Left ventricle myocardium inferior (tissue), 1 donor: ENCODE measurements at regions not wholly inside any gene's neighbourhood (a gene's known extent, or its start where the extent isn't known, plus 50 kb on each side); places are given as distances from the start of the nearest gene placed in this dataset.

Experiments
- DNase-seq: peaks from one replicate; pipeline ENCODE4 v3.0.0-alpha.2; 2020
- H3K27ac ChIP-seq: fragments of 200-600 bp; replicated peaks from 2 replicates; pipeline ENCODE4 v1.8.0; 2021
- H3K27me3 ChIP-seq: fragments of 200-600 bp; 2 replicates; pipeline ENCODE4 v1.8.0; 2021; ENCODE audit warnings: low read depth
- H3K36me3 ChIP-seq: fragments of 200-600 bp; 2 replicates; pipeline ENCODE4 v1.8.0; 2021
- H3K4me1 ChIP-seq: fragments of 200-600 bp; 2 replicates; pipeline ENCODE4 v1.8.0; 2021
- H3K4me3 ChIP-seq: fragments of 200-600 bp; 2 replicates; pipeline ENCODE4 v1.8.0; 2021; ENCODE audit warnings: mild to moderate bottlenecking, moderate library complexity
- H3K9me3 ChIP-seq: fragments of 200-600 bp; replicated peaks from 2 replicates; pipeline ENCODE4 v1.8.0; 2021
- CTCF ChIP-seq: fragments of 200-600 bp; IDR thresholded peaks from 2 replicates; pipeline ENCODE4 v1.8.0; 2021; ENCODE audit warnings: antibody characterized with exemption, mild to moderate bottlenecking, borderline replicate concordance
- intact Hi-C: fragments of 100-400 bp; cut with micrococcal nuclease; formaldehyde crosslinking; loops from one replicate; pipeline ENCODE4 v1.11.0; 2022
- donor health status: DM: no; HTN: yes; CAD: no; lungs with severe emphysema.

- H3K9me3 ChIP-seq: no peaks in the 10 kb centered on the region
- no peak overlapping the region for H3K27ac ChIP-seq
- no peak overlapping the region for H3K4me3 ChIP-seq
- intact Hi-C loops: no loop called here
- TF ChIP-seq CTCF: no peak
- peaks cover 3% of the 10 kb centered on the region for H3K27me3 ChIP-seq
- no peaks in the 10 kb centered on the region for H3K36me3 ChIP-seq
- peaks cover 29% of the 10 kb centered on the region for H3K4me1 ChIP-seq
- no peak for DNase-seq
Observed at GRCh38 chr18:79579807-79580497, 99.7 kb upstream of the CTDP1 start.

- H3K4me1 ChIP-seq: peaks cover 27% of the 10 kb centered on the region
- H3K9me3 ChIP-seq: no peaks in the 10 kb centered on the region
- H3K36me3 ChIP-seq: no peaks in the 10 kb centered on the region
- no peak overlapping the region for H3K4me3 ChIP-seq
- intact Hi-C loops: no loop called here
- no peak overlapping the region for H3K27ac ChIP-seq
- H3K27me3 ChIP-seq: peaks cover 5% of the 10 kb centered on the region
- no peak for TF ChIP-seq CTCF
- DNase-seq: no peak
Observed at GRCh38 chr18:79580498-79581171, 99.0 kb upstream of the CTDP1 start.

GRCh38 chr18:79581406-79581805, 98.2 kb upstream of the CTDP1 start:
- TF ChIP-seq CTCF: no peak
- H3K4me1 ChIP-seq: peaks cover 20% of the 10 kb centered on the region
- no peaks in the 10 kb centered on the region for H3K36me3 ChIP-seq
- H3K27me3 ChIP-seq: peaks cover 5% of the 10 kb centered on the region
- intact Hi-C loops: no loop called here
- H3K9me3 ChIP-seq: no peaks in the 10 kb centered on the region
- no peak overlapping the region for H3K4me3 ChIP-seq
- H3K27ac ChIP-seq: no peak overlapping the region
- DNase-seq: no peak

- intact Hi-C loops: no loop called here
- H3K27ac ChIP-seq: no peak overlapping the region
- H3K36me3 ChIP-seq: no peaks in the 10 kb centered on the region
- peaks cover 15% of the 10 kb centered on the region for H3K4me1 ChIP-seq
- DNase-seq: no peak
- peaks cover 9% of the 10 kb centered on the region for H3K27me3 ChIP-seq
- TF ChIP-seq CTCF: no peak
- no peaks in the 10 kb centered on the region for H3K9me3 ChIP-seq
- no peak overlapping the region for H3K4me3 ChIP-seq
Observed at GRCh38 chr18:79581911-79582310, 97.7 kb upstream of the CTDP1 start.

- Histone ChIP-seq H3K9me3 (no peaks in the 10 kb centered on the region), H3K27ac (no peak overlapping the region), H3K36me3 (no peaks in the 10 kb centered on the region), H3K4me1 (peaks cover 12% of the 10 kb centered on the region), H3K27me3 (peaks cover 15% of the 10 kb centered on the region), H3K4me3 (no peak overlapping the region)
- no peak for DNase-seq
- no peak for TF ChIP-seq CTCF
- intact Hi-C loops: no loop called here
Observed at GRCh38 chr18:79582978-79583377, 96.6 kb upstream of the CTDP1 start.
